Duodenal mucosa (tissue), 2 donors: ENCODE measurements at regions not wholly inside any gene's neighbourhood (a gene's known extent, or its start where the extent isn't known, plus 50 kb on each side); places are given as distances from the start of the nearest gene placed in this dataset.
"Not testable (repeated sequence)": the region's sequence is repeated elsewhere in the genome, so short reads cannot be mapped to it uniquely, and the experiment has no call there.

Experiments used
- H3K27ac ChIP-seq: one replicate; pipeline ENCODE4 v1.7.0; 2013; ENCODE audit warnings: low read depth, low read length
- H3K27me3 ChIP-seq, 2 donors: one replicate each; pipeline ENCODE4 v1.7.0; 2013; ENCODE audit warnings: low read length in 2 of 2, control low read depth in 1 of 2; ENCODE audit not compliant: insufficient read depth in 2 of 2, control insufficient read depth in 1 of 2
- H3K36me3 ChIP-seq, 2 donors: one replicate each; pipeline ENCODE4 v1.7.0; 2013; ENCODE audit warnings: low read length in 2 of 2, control low read depth in 1 of 2; ENCODE audit not compliant: insufficient read depth in 2 of 2, control insufficient read depth in 1 of 2
- H3K4me1 ChIP-seq, 2 donors: one replicate each; pipeline ENCODE4 v1.7.0; 2013; ENCODE audit warnings: low read length in 2 of 2, control low read depth in 1 of 2; ENCODE audit not compliant: insufficient read depth in 2 of 2, control insufficient read depth in 1 of 2
- H3K4me3 ChIP-seq, 2 donors: one replicate each; pipeline ENCODE4 v1.7.0; 2013; ENCODE audit warnings: low read length in 2 of 2, low read depth in 1 of 2
- H3K9ac ChIP-seq, 2 donors: one replicate each; pipeline ENCODE4 v1.7.0; 2013; ENCODE audit warnings: low read length in 2 of 2, low read depth in 1 of 2
- H3K9me3 ChIP-seq, 2 donors: one replicate each; pipeline ENCODE4 v1.7.0; 2013; ENCODE audit warnings: low read length in 2 of 2, control low read depth in 1 of 2; ENCODE audit not compliant: control insufficient read depth in 1 of 2

DNA sequence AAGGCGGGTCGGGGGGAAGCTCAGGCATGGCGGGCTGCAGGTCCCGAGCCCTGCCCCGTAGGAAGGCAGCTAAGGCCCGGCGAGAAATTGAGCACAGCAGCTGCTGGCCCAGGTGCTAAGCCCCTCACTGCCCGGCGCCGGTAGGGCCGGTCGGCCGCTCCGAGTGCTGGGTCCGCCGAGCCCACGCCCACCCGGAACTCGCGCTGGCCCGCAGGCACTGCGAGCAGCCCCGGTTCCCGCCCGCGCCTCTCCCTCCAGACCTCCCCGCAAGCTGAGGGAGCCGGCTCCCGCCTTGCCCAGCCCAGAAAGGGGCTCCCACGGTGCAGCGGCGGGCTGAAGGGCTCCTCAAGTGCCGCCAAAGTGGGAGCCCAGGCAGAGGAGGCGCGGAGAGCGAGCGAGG, 209.9 kb downstream of the TRIB2 start:
- not testable (repeated sequence) for H3K4me1 ChIP-seq, H3K27ac ChIP-seq, H3K4me3 ChIP-seq, H3K27me3 ChIP-seq, H3K9me3 ChIP-seq, H3K36me3 ChIP-seq, H3K9ac ChIP-seq

- Histone ChIP-seq H3K4me1 (no peaks in the 10 kb centered on the region), H3K27me3 (no peaks in the 10 kb centered on the region), H3K27ac (no peak overlapping the region), H3K4me3 (no peak overlapping the region), H3K9ac (no peak overlapping the region), H3K9me3 (no peaks in the 10 kb centered on the region), H3K36me3 (no peaks in the 10 kb centered on the region)
Observed at GRCh38 chr2:12928197-12928774, 211.6 kb downstream of the TRIB2 start.

DNA sequence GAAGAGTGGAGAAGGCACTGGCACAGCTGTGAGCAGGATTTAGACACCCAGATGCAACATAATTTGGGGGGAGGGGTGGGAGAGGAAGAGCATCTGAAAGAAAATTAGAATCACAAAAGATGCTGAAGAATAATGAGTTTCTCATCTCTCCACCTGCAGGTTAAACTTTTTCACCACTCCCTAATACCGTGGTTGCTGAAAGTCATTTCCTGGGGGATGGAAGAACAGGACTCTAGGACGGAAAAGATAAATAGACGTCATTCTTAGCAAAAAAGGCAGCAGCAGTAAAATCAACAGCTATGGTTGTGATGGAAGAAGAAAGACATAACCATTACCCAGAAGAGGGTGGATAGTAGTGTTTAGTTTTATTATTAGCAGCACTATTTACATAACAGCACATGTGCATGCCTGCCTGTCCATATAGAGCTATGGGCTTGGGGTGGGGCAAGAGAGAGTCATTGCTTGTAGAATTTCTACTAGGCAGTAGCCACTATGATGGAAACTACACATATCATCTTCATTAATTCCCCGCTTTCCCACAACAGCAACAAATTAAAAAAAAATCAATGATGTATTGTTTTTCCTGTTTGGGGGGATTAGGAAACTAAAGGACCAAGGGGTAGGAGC, 212.2 kb downstream of the TRIB2 start:
- H3K4me1 ChIP-seq = no peaks in the 10 kb centered on the region
- H3K4me3 ChIP-seq = no peak overlapping the region
- H3K9ac ChIP-seq = no peak overlapping the region
- H3K36me3 ChIP-seq = no peaks in the 10 kb centered on the region
- no peaks in the 10 kb centered on the region for H3K27me3 ChIP-seq
- no peak overlapping the region for H3K27ac ChIP-seq
- H3K9me3 ChIP-seq = no peaks in the 10 kb centered on the region

GRCh38 chr2:12929758-12930157, 213.0 kb downstream of the TRIB2 start:
- Histone ChIP-seq H3K27me3 (no peaks in the 10 kb centered on the region), H3K4me1 (no peaks in the 10 kb centered on the region), H3K9ac (no peak overlapping the region), H3K4me3 (no peak overlapping the region), H3K36me3 (no peaks in the 10 kb centered on the region), H3K27ac (no peak overlapping the region), H3K9me3 (no peaks in the 10 kb centered on the region)

GRCh38 chr2:12930391-12930790, 213.7 kb downstream of the TRIB2 start:
- H3K9me3 ChIP-seq = no peaks in the 10 kb centered on the region
- H3K36me3 ChIP-seq = no peaks in the 10 kb centered on the region
- no peaks in the 10 kb centered on the region for H3K27me3 ChIP-seq
- no peak overlapping the region for H3K4me3 ChIP-seq
- H3K4me1 ChIP-seq = no peaks in the 10 kb centered on the region
- no peak overlapping the region for H3K9ac ChIP-seq
- H3K27ac ChIP-seq = no peak overlapping the region

GRCh38 chr2:12931186-12931844, 214.6 kb downstream of the TRIB2 start:
- Histone ChIP-seq H3K9ac (no peak overlapping the region), H3K27ac (no peak overlapping the region), H3K4me1 (no peaks in the 10 kb centered on the region), H3K27me3 (no peaks in the 10 kb centered on the region), H3K36me3 (no peaks in the 10 kb centered on the region), H3K9me3 (no peaks in the 10 kb centered on the region), H3K4me3 (no peak overlapping the region)

GRCh38 chr2:12932192-12932591, 215.5 kb downstream of the TRIB2 start:
- Histone ChIP-seq H3K4me1 (no peaks in the 10 kb centered on the region), H3K36me3 (no peaks in the 10 kb centered on the region), H3K9me3 (no peaks in the 10 kb centered on the region), H3K27me3 (no peaks in the 10 kb centered on the region), H3K27ac (no peak overlapping the region), H3K9ac (no peak overlapping the region), H3K4me3 (no peak overlapping the region)

- no peaks in the 10 kb centered on the region for H3K9me3 ChIP-seq
Observed at GRCh38 chr2:12934146-12934756, 217.5 kb downstream of the TRIB2 start.

GRCh38 chr2:12935222-12935621, 218.5 kb downstream of the TRIB2 start:
- H3K27me3 ChIP-seq = no peaks in the 10 kb centered on the region
- no peak overlapping the region for H3K9ac ChIP-seq
- no peaks in the 10 kb centered on the region for H3K9me3 ChIP-seq
- H3K4me1 ChIP-seq = no peaks in the 10 kb centered on the region
- H3K4me3 ChIP-seq = no peak overlapping the region
- H3K27ac ChIP-seq = no peak overlapping the region
- no peaks in the 10 kb centered on the region for H3K36me3 ChIP-seq

More at GRCh38 chr2:12934146-12934756, 217.5 kb downstream of the TRIB2 start:
- Histone ChIP-seq H3K4me1 (no peaks in the 10 kb centered on the region), H3K9ac (no peak overlapping the region), H3K27me3 (no peaks in the 10 kb centered on the region), H3K36me3 (no peaks in the 10 kb centered on the region), H3K4me3 (no peak overlapping the region), H3K27ac (no peak overlapping the region)

DNA sequence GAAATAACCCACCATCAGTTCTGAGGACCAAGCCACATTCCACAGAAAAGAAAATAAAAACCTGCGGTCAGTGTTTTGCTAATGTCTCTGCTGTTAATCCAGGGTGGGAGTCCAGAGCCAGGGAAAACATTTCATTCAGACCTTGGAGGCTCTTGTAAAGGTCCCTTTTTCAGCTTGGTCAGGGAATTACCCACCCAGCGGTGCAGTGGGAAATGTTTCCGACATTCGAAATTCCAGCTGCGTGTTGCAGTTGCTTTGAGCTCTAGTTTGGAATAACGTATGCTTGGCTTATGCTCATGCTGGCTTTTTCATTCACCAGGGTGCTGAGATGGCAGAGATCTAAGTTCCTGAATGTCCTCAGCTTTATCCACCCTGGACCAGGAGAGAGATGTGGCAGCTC, 219.1 kb downstream of the TRIB2 start:
- Histone ChIP-seq H3K4me1 (no peaks in the 10 kb centered on the region), H3K27ac (no peak overlapping the region), H3K4me3 (no peak overlapping the region), H3K27me3 (no peaks in the 10 kb centered on the region), H3K36me3 (no peaks in the 10 kb centered on the region), H3K9ac (no peak overlapping the region), H3K9me3 (no peaks in the 10 kb centered on the region)
